Colonic mucosa (tissue), 4 donors: ENCODE measurements at regions not wholly inside any gene's neighbourhood (a gene's known extent, or its start where the extent isn't known, plus 50 kb on each side); places are given as distances from the start of the nearest gene placed in this dataset.

ENCODE experiments used
- DNase-seq: peaks from one replicate; pipeline ENCODE4 v3.0.0-alpha.2; 2020
- H3K27ac ChIP-seq: fragments of 200-600 bp; one replicate; pipeline ENCODE4 v1.8.0; 2021
- H3K27me3 ChIP-seq: fragments of 200-600 bp; one replicate; pipeline ENCODE4 v1.8.0; 2021
- H3K36me3 ChIP-seq: fragments of 200-600 bp; one replicate; pipeline ENCODE4 v1.8.0; 2021
- H3K4me1 ChIP-seq: fragments of 200-600 bp; one replicate; pipeline ENCODE4 v1.8.0; 2021; ENCODE audit warnings: mild to moderate bottlenecking
- H3K4me3 ChIP-seq: fragments of 200-600 bp; one replicate; pipeline ENCODE4 v1.8.0; 2021
- H3K9ac ChIP-seq, 2 donors: one replicate each; pipeline ENCODE4 v1.7.0; 2013; ENCODE audit warnings: control low read depth in 2 of 2, low read depth in 2 of 2, low read length in 2 of 2
- H3K9me3 ChIP-seq: fragments of 200-600 bp; one replicate; pipeline ENCODE4 v1.8.0; 2021
- intact Hi-C: fragments of 100-400 bp; cut with DNase I; formaldehyde crosslinking; loops from one replicate; pipeline ENCODE4 v1.14.1; 2022
- TF ChIP-seq, protein P1 (sequence below): fragments of 200-600 bp; IDR thresholded peaks from one replicate; pipeline ENCODE4 v1.8.0; 2022; ENCODE audit warnings: antibody characterized with exemption, mild to moderate bottlenecking
- donor health status: healthy.
- donor health status: DM: no; HTN: no; CAD: no.
- donor health status: DM: no; HTN: no; CAD: no.

DNA sequence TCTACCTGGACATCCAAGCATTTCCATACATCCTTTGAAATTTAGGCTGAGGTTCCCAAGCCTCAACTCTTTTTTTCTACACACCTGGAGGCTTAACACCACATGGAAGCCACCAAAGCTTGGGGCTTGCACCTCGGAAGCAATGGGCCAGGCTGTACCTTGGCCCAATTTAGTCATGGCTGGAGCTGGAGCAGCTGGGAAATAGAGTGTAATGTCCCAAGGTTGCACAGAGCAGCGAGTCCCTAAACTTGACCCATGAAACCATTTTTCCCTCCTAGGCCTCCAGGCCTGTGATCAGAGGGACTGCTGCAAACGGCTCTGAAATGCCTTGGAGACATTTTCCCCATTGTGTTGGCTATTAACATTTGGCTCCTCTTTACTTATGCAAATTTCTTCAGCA, 1574.3 kb upstream of the ZEB2 start:
- H3K36me3 ChIP-seq, result no peaks in the 10 kb centered on the region
- intact Hi-C loops, result no loop called here
- TF ChIP-seq, protein P1, sequence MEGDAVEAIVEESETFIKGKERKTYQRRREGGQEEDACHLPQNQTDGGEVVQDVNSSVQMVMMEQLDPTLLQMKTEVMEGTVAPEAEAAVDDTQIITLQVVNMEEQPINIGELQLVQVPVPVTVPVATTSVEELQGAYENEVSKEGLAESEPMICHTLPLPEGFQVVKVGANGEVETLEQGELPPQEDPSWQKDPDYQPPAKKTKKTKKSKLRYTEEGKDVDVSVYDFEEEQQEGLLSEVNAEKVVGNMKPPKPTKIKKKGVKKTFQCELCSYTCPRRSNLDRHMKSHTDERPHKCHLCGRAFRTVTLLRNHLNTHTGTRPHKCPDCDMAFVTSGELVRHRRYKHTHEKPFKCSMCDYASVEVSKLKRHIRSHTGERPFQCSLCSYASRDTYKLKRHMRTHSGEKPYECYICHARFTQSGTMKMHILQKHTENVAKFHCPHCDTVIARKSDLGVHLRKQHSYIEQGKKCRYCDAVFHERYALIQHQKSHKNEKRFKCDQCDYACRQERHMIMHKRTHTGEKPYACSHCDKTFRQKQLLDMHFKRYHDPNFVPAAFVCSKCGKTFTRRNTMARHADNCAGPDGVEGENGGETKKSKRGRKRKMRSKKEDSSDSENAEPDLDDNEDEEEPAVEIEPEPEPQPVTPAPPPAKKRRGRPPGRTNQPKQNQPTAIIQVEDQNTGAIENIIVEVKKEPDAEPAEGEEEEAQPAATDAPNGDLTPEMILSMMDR, result no peak
- H3K9me3 ChIP-seq, result no peaks in the 10 kb centered on the region
- H3K9ac ChIP-seq, result no peak overlapping the region
- H3K27ac ChIP-seq, result no peak overlapping the region
- no peaks in the 10 kb centered on the region for H3K4me1 ChIP-seq
- DNase-seq, result no peak
- H3K4me3 ChIP-seq, result no peak overlapping the region
- no peaks in the 10 kb centered on the region for H3K27me3 ChIP-seq

DNA sequence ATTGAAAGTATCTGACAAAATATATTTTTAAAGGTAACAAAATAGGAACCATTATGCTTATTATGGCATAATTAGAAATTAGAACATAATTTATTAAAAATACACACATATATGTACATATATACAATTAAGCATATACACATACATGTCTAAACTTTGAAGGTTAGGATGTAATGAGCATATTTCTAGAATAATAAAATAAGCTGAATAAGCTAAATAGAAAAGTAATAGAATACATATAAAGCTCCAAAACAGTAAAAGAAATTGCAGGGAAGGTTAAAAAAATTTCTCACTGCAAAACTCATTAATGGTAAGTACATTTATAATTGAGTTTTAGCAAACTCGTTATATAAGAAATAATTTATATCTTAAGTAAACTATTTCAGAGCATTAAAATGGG, 1561.5 kb upstream of the ZEB2 start:
- no peak for DNase-seq

DNA sequence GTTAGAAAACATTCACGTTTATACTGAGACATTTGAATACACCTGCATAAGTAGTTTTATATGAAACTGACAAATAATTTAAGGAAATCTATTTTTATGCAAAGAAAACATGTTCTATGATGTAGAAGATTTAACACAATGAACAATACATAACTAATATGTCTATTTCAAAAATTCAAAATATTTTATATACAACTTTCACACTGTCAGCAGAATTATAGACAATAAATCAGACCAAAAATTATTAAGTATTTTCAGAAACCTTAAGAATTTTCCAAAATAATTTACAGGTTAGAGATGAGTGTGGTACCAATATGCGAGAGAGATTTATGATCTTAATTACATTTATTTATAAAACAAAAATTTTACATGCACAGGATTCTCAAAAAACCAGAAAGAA, 1561.0 kb upstream of the ZEB2 start:
- Histone ChIP-seq H3K4me3 (no peak overlapping the region), H3K9me3 (no peaks in the 10 kb centered on the region), H3K36me3 (no peaks in the 10 kb centered on the region), H3K27me3 (no peaks in the 10 kb centered on the region), H3K27ac (no peak overlapping the region), H3K4me1 (no peaks in the 10 kb centered on the region), H3K9ac (no peak overlapping the region)
- DNase-seq, result no peak
- intact Hi-C loops, result no loop called here
- TF ChIP-seq, protein P1, result no peak

More for the DNA sequence above, 1561.5 kb upstream of the ZEB2 start:
- intact Hi-C loops, result no loop called here
- Histone ChIP-seq H3K9ac (no peak overlapping the region), H3K36me3 (no peaks in the 10 kb centered on the region), H3K27ac (no peak overlapping the region), H3K9me3 (no peaks in the 10 kb centered on the region), H3K4me3 (no peak overlapping the region), H3K27me3 (no peaks in the 10 kb centered on the region), H3K4me1 (no peaks in the 10 kb centered on the region)
- TF ChIP-seq, protein P1, result no peak

DNA sequence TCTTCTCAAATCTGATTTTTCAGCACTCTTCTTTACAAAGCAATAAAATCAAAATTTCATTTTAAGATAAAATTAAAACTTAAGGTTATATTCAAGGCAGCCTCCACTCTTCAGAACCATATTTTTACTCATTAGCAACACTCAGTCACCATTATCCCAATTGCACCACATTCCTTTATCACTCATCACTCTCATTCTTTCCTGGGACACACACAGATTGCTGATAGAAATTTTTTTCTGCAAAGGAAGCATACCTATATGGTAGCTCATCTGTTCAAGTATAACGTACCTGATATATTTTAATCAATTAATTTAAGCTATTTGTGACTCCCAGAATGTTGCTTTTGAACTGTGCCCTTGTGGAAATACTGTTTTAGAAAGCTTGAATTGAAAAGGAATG, 1559.3 kb upstream of the ZEB2 start:
- H3K4me1 ChIP-seq, result no peaks in the 10 kb centered on the region
- H3K4me3 ChIP-seq, result no peak overlapping the region
- intact Hi-C loops, result no loop called here
- no peaks in the 10 kb centered on the region for H3K9me3 ChIP-seq
- H3K9ac ChIP-seq, result no peak overlapping the region
- H3K27me3 ChIP-seq, result no peaks in the 10 kb centered on the region
- H3K36me3 ChIP-seq, result no peaks in the 10 kb centered on the region
- H3K27ac ChIP-seq, result no peak overlapping the region
- TF ChIP-seq, protein P1, result no peak
- DNase-seq, result no peak

DNA sequence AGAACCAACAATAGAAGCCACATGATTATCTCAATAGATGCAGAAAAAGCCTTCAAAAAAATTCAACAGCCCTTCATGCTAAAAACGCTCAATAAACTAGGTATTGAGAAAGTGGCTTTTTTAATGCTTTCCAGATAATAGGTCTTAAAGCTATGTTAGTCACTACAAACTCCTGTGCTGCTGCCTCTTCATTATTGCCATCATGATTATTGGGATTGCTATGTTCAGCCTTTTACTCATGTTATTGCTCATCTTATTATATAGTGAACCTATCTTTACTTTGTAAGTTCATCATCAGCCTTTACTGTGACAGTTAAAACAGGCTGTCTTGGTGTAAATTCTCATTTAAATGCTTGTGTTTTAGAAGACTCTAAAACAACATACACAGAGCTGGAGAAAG, 1557.2 kb upstream of the ZEB2 start:
- Histone ChIP-seq H3K27me3 (no peaks in the 10 kb centered on the region), H3K9me3 (no peaks in the 10 kb centered on the region), H3K36me3 (no peaks in the 10 kb centered on the region), H3K4me3 (no peak overlapping the region), H3K9ac (no peak overlapping the region), H3K27ac (no peak overlapping the region), H3K4me1 (no peaks in the 10 kb centered on the region)
- DNase-seq, result no peak
- TF ChIP-seq, protein P1, result no peak
- intact Hi-C loops, result no loop called here

DNA sequence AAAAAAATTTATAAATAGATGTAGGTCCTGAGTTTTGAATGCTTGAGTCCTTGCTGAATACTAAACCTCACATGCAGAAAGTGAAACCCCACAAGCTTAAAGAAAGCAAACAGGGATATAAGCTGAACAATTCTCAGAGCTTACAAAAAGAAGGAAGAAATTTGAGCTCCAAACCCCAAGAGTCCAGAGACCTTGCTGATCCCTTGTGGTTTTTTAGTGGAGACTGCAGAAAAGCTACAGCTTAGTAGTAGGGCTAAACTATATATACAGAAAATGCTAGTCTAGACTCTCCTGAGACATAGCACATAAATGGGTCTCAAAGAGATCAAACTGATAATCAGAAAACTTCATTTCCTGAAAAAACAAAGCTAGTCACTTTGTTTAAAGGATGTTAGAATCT, 1548.1 kb upstream of the ZEB2 start:
- H3K27ac ChIP-seq, result no peak overlapping the region
- DNase-seq, result no peak
- no peaks in the 10 kb centered on the region for H3K9me3 ChIP-seq
- H3K36me3 ChIP-seq, result no peaks in the 10 kb centered on the region
- no peaks in the 10 kb centered on the region for H3K4me1 ChIP-seq
- intact Hi-C loops, result no loop called here
- H3K27me3 ChIP-seq, result no peaks in the 10 kb centered on the region
- no peak overlapping the region for H3K9ac ChIP-seq
- TF ChIP-seq, protein P1, result no peak
- H3K4me3 ChIP-seq, result no peak overlapping the region
